NCI-H2081 treated with DMSO at 0.1 percent for 48 hours (cell line): ENCODE measurements at regions not wholly inside any gene's neighbourhood (a gene's known extent, or its start where the extent isn't known, plus 50 kb on each side); places are given as distances from the start of the nearest gene placed in this dataset.
"Not testable (repeated sequence)": the region's sequence is repeated elsewhere in the genome, so short reads cannot be mapped to it uniquely, and the experiment has no call there.

ENCODE experiments used
- DNase-seq: peaks from one replicate; lab custom pipeline; 2025; lab: John Stamatoyannopoulos, UW

GRCh38 chr6:141969768-141970415 lies 162.8 kb upstream of the GJE1 start:
- DNase-seq, result not testable (repeated sequence)

- DNase-seq, result no peak
Observed at GRCh38 chr6:141969201-141969600, 163.5 kb upstream of the GJE1 start.

- DNase-seq, result no peak
Observed at GRCh38 chr6:141968632-141969031, 164.1 kb upstream of the GJE1 start.

GRCh38 chr6:141965016-141965545 lies 167.6 kb upstream of the GJE1 start:
- no peak for DNase-seq

- DNase-seq, result no peak
Observed at GRCh38 chr6:141963543-141964295, 169.0 kb upstream of the GJE1 start.

GRCh38 chr6:141957271-141957670 lies 175.5 kb upstream of the GJE1 start:
- DNase-seq, result no peak

- DNase-seq, result no peak
Observed at GRCh38 chr6:141956868-141957267, 175.9 kb upstream of the GJE1 start.

GRCh38 chr6:141956046-141956761 lies 176.5 kb upstream of the GJE1 start:
- DNase-seq, result no peak

GRCh38 chr6:141953072-141953471 lies 179.7 kb upstream of the GJE1 start:
- DNase-seq, result no peak

- DNase-seq, result no peak
Observed at GRCh38 chr6:141946502-141946901, 186.2 kb upstream of the GJE1 start.

GRCh38 chr6:141938664-141939063 lies 194.1 kb upstream of the GJE1 start:
- no peak for DNase-seq

- no peak for DNase-seq
Observed at GRCh38 chr6:141932685-141933084, 200.0 kb upstream of the GJE1 start.

GRCh38 chr6:141926200-141926900 lies 206.4 kb upstream of the GJE1 start:
- DNase-seq, result not testable (repeated sequence)

- DNase-seq, result no peak
Observed at GRCh38 chr6:141925001-141925400, 207.7 kb upstream of the GJE1 start.

GRCh38 chr6:141922898-141923297 lies 209.8 kb upstream of the GJE1 start:
- DNase-seq, result no peak

- DNase-seq, result not testable (repeated sequence)
Observed at GRCh38 chr6:141916682-141917505, 215.8 kb upstream of the GJE1 start.

GRCh38 chr6:141914646-141915045 lies 218.1 kb upstream of the GJE1 start:
- DNase-seq, result no peak

- DNase-seq, result peak; percentile 11
Observed at GRCh38 chr6:141906569-141907080, 226.1 kb upstream of the GJE1 start.

GRCh38 chr6:141890661-141891060 lies 242.1 kb upstream of the GJE1 start:
- no peak for DNase-seq

GRCh38 chr6:141884850-141885249 lies 247.9 kb upstream of the GJE1 start:
- no peak for DNase-seq

- DNase-seq, result no peak
Observed at GRCh38 chr6:141878686-141879085, 254.0 kb upstream of the GJE1 start.
